B cell (primary cell): ENCODE measurements at regions not wholly inside any gene's neighbourhood (a gene's known extent, or its start where the extent isn't known, plus 50 kb on each side); places are given as distances from the start of the nearest gene placed in this dataset.

ENCODE experiments used
- ATAC-seq: fragments of 200-7000 bp; cut with Tn5 transposase; one replicate; pipeline ENCODE4 v1.10.0; 2021; ENCODE audit warnings: low read depth, mild to moderate bottlenecking, moderate number of reproducible peaks, moderate library complexity
- CTCF ChIA-PET: fragments of 350-600 bp; sonication (Branson Sonifier 250); formaldehyde crosslinking; loops from one replicate; lab custom pipeline; 2021; ENCODE audit warnings: antibody characterized with exemption, inconsistent platforms; lab: Charles Lee
- POLR2A ChIA-PET: fragments of 350-600 bp; sonication (Branson Sonifier 250); formaldehyde crosslinking; loops from one replicate; lab custom pipeline; 2021; ENCODE audit warnings: antibody characterized with exemption; lab: Charles Lee
- DNase-seq: peaks from one replicate; pipeline ENCODE4 v3.0.0; 2013
- H2AFZ ChIP-seq: 2 replicates; pipeline ENCODE4 v1.6.1; 2012; ENCODE audit warnings: mild to moderate bottlenecking, low read depth, low read length; ENCODE audit not compliant: insufficient read depth, poor library complexity, severe bottlenecking
- H3K27ac ChIP-seq, 2 donors: 1 replicate in 1 of 2; 2 replicates in 1 of 2; pipeline ENCODE4 v1.5.1; 2012 to 2013; ENCODE audit warnings: low read length in 2 of 2, mild to moderate bottlenecking in 2 of 2, moderate library complexity in 1 of 2
- H3K27me3 ChIP-seq, 4 experiments: fragments of 200-600 bp in 1 of 4; sonication (generic) in 1 of 4; replicated peaks in 1 of 4; 1 replicate in 2 of 4; 2 replicates in 2 of 4; pipeline versions ENCODE4 v1.6.1 to v1.7.0; 2013 to 2016; ENCODE audit warnings: low read length in 3 of 4, mild to moderate bottlenecking in 2 of 4, mixed read lengths in 1 of 4, moderate library complexity in 1 of 4; ENCODE audit not compliant: insufficient read depth in 4 of 4, control insufficient read depth in 3 of 4; ENCODE audit errors: control extremely low read depth in 1 of 4
- H3K36me3 ChIP-seq, 2 experiments: replicated peaks in 1 of 2; 1 replicate in 1 of 2; 2 replicates in 1 of 2; pipeline versions ENCODE4 v1.6.1 to v1.7.1; 2013; ENCODE audit warnings: low read length in 1 of 2; ENCODE audit not compliant: insufficient read depth in 2 of 2, control insufficient read depth in 1 of 2; ENCODE audit errors: control extremely low read depth in 1 of 2, extremely low read depth in 1 of 2
- H3K4me1 ChIP-seq, 2 donors: fragments of 200-600 bp in 1 of 2; sonication (generic) in 1 of 2; 1 replicate in 1 of 2; 2 replicates in 1 of 2; pipeline versions ENCODE4 v1.5.1 to v1.6.1; 2013 to 2017; ENCODE audit warnings: low read length in 2 of 2; ENCODE audit not compliant: control insufficient read depth in 2 of 2, insufficient read depth in 2 of 2
- H3K4me2 ChIP-seq: replicated peaks from 2 replicates; pipeline ENCODE3; 2012; ENCODE audit warnings: mild to moderate bottlenecking, low read depth, low read length; ENCODE audit not compliant: poor library complexity, severe bottlenecking
- H3K4me3 ChIP-seq, 5 experiments: fragments of 200-600 bp in 1 of 5; sonication (generic) in 1 of 5; 1 replicate in 3 of 5; 2 replicates in 2 of 5; pipeline versions ENCODE4 v1.5.1 to v1.7.0; 2011 to 2016; ENCODE audit warnings: low read length in 4 of 5, mild to moderate bottlenecking in 4 of 5, low read depth in 2 of 5, control low read depth in 1 of 5, moderate library complexity in 1 of 5; ENCODE audit not compliant: insufficient read depth in 1 of 5; ENCODE audit errors: control extremely low read depth in 1 of 5, extremely low read depth in 1 of 5
- H3K79me2 ChIP-seq: fragments of 200-600 bp; sonication (generic); one replicate; pipeline ENCODE4 v1.6.0; 2016; ENCODE audit warnings: low read length; ENCODE audit not compliant: control insufficient read depth, insufficient read depth
- H3K9ac ChIP-seq: fragments of 200-600 bp; sonication (generic); 2 replicates; pipeline ENCODE4 v1.6.1; 2017; ENCODE audit warnings: mild to moderate bottlenecking, low read length, moderate library complexity
- H3K9me3 ChIP-seq, 3 donors: one replicate each; pipeline versions ENCODE4 v1.6.1 to v1.7.1; 2013; ENCODE audit warnings: low read length in 2 of 3; ENCODE audit not compliant: control insufficient read depth in 2 of 3, insufficient read depth in 1 of 3; ENCODE audit errors: control extremely low read depth in 1 of 3
- H4K20me1 ChIP-seq: 2 replicates; pipeline ENCODE4 v1.6.0; 2012; ENCODE audit warnings: mild to moderate bottlenecking, low read length; ENCODE audit not compliant: insufficient read depth, control insufficient read depth, poor library complexity, severe bottlenecking
- H3K27ac Mint-ChIP-seq: one replicate; pipeline ENCODE4 v1.8.0; 2021; ENCODE audit warnings: mixed read lengths
- H3K27me3 Mint-ChIP-seq: one replicate; pipeline ENCODE4 v1.8.0; 2021; ENCODE audit warnings: mixed read lengths
- H3K4me1 Mint-ChIP-seq: one replicate; pipeline ENCODE4 v1.8.0; 2021; ENCODE audit warnings: mixed read lengths
- H3K4me3 Mint-ChIP-seq: one replicate; pipeline ENCODE4 v1.8.0; 2021; ENCODE audit warnings: mixed read lengths
- H3K9me3 Mint-ChIP-seq: one replicate; pipeline ENCODE4 v1.8.0; 2022; ENCODE audit warnings: mixed read lengths; ENCODE audit not compliant: insufficient read depth
- EZH2 ChIP-seq: IDR thresholded peaks from 2 replicates; pipeline ENCODE4 v1.6.1; 2012; ENCODE audit warnings: borderline replicate concordance, low read depth, mild to moderate bottlenecking, moderate library complexity, low read length; ENCODE audit not compliant: insufficient read depth, poor library complexity, severe bottlenecking
- WGBS: methylation state at CpG from one replicate; pipeline ENCODE4 v1.1.5; 2013; ENCODE audit warnings: missing lambda C conversion rate; ENCODE audit not compliant: insufficient coverage; 5-methylcytosine and 5-hydroxymethylcytosine counted together
- intact Hi-C: fragments of 100-400 bp; cut with micrococcal nuclease; formaldehyde crosslinking; loops from one replicate; pipeline ENCODE4 v1.10.0; 2022
- TF ChIP-seq, protein P1 (sequence below): fragments of 200-600 bp; IDR thresholded peaks from one replicate; pipeline ENCODE4 v1.8.0; 2022; ENCODE audit warnings: antibody characterized with exemption, mild to moderate bottlenecking

DNA sequence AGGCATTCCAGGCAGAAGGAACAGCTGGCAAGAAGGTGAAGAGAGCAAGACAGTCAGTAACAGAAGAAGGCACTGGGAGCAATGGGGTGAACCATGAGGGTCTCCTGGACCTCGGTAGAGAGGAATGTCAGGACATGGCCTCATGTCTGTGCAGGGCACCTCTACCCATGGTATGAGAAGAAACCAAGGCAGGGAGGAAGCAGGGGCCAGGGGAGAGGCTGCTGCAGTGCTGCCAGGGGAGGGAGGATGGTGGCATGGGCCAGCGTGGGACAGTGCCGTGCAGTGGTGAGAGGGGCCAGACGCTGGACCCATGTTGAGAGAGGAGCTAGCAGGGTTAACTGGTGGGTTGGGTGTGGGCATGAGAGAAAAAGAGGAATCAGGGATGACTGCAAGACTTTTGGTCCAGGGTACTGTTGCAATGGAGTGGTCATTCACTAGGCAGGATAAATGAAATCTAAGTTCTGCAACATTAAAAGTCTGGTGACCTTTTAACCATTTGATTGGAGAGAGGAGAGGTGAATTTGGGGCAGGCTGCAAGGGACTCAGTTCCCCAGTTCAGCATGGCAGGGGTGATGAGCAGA lies 577.6 kb downstream of the MATN1 start:
- H3K4me3 Mint-ChIP-seq: no peak overlapping the region
- H3K9ac ChIP-seq: no peak overlapping the region
- H3K27me3 ChIP-seq: no peaks in the 10 kb centered on the region
- intact Hi-C loops: no loop called here
- H3K27me3 Mint-ChIP-seq: peaks cover 4% of the 10 kb centered on the region
- ATAC-seq (no peak), DNase-seq (no peak)
- H4K20me1 ChIP-seq: no peaks in the 10 kb centered on the region
- WGBS: 72% methylated on average over 4 of the region's 4 CpGs
- TF ChIP-seq, protein P1, sequence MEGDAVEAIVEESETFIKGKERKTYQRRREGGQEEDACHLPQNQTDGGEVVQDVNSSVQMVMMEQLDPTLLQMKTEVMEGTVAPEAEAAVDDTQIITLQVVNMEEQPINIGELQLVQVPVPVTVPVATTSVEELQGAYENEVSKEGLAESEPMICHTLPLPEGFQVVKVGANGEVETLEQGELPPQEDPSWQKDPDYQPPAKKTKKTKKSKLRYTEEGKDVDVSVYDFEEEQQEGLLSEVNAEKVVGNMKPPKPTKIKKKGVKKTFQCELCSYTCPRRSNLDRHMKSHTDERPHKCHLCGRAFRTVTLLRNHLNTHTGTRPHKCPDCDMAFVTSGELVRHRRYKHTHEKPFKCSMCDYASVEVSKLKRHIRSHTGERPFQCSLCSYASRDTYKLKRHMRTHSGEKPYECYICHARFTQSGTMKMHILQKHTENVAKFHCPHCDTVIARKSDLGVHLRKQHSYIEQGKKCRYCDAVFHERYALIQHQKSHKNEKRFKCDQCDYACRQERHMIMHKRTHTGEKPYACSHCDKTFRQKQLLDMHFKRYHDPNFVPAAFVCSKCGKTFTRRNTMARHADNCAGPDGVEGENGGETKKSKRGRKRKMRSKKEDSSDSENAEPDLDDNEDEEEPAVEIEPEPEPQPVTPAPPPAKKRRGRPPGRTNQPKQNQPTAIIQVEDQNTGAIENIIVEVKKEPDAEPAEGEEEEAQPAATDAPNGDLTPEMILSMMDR: no peak
- no peak for TF ChIP-seq EZH2
- H3K4me2 ChIP-seq: no peak overlapping the region
- H3K27ac Mint-ChIP-seq: no peak overlapping the region
- no peaks in the 10 kb centered on the region for H3K36me3 ChIP-seq
- H3K4me3 ChIP-seq: no peak overlapping the region
- CTCF ChIA-PET: no interaction called here
- H3K27ac ChIP-seq: no peak overlapping the region
- H3K79me2 ChIP-seq: no peaks in the 10 kb centered on the region
- H3K9me3 ChIP-seq: peaks cover 0 to 9% (median 0%) of the 10 kb centered on the region in 3 donors
- no peaks in the 10 kb centered on the region for H3K4me1 Mint-ChIP-seq
- POLR2A ChIA-PET: no interaction called here
- H3K4me1 ChIP-seq: no peaks in the 10 kb centered on the region
- no peak overlapping the region for H2AFZ ChIP-seq
- no peaks in the 10 kb centered on the region for H3K9me3 Mint-ChIP-seq

DNA sequence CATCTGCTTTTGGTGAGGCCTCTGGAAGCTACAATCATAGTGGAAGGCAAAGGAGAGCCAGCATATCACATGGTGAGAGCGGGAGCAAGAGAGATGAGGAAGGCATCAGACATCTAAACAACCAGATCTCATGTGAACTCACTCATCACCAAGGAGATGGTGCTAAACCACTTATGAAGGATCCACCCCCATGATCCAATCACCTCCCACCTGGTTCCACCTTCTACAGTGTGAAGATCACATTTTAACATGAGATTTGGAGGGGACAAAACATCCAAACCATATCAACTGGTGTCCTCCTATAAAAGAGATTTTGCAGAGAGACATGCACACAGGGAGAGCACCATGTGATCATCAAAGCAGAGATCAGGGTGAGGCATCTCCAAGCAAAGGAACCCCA lies 578.6 kb downstream of the MATN1 start:
- Histone ChIP-seq H2AFZ (no peak overlapping the region), H3K27me3 (no peaks in the 10 kb centered on the region), H3K36me3 (no peaks in the 10 kb centered on the region), H3K27ac (no peak overlapping the region), H3K4me3 (no peak overlapping the region), H3K9me3 (peaks cover 0 to 9% (median 0%) of the 10 kb centered on the region in 3 donors), H3K4me1 (no peaks in the 10 kb centered on the region), H3K4me2 (no peak overlapping the region), H3K9ac (no peak overlapping the region), H3K79me2 (no peaks in the 10 kb centered on the region), H4K20me1 (no peaks in the 10 kb centered on the region)
- ChIA-PET CTCF (no interaction called here), POLR2A (no interaction called here)
- TF ChIP-seq, protein P1: no peak
- no peak for TF ChIP-seq EZH2
- Mint-ChIP-seq H3K27ac (no peak overlapping the region), H3K9me3 (no peaks in the 10 kb centered on the region), H3K4me3 (no peak overlapping the region), H3K4me1 (no peaks in the 10 kb centered on the region), H3K27me3 (peaks cover 4% of the 10 kb centered on the region)
- 100% methylated on average over 1 of the region's 1 CpG for WGBS
- DNase-seq: no peak
- no peak for ATAC-seq
- intact Hi-C loops: no loop called here
